ENCODE measurements at regions not wholly inside any gene's neighbourhood (a gene's known extent, or its start where the extent isn't known, plus 50 kb on each side); places are given as distances from the start of the nearest gene placed in this dataset.

GRCh38 chr2:104213758-104214157 lies 640.2 kb upstream of the POU3F3 start:
- no peaks in the 10 kb centered on the region for H3K36me3 Mint-ChIP-seq (ENCODE audit: low read depth)
- no peaks in the 10 kb centered on the region for H3K27me3 Mint-ChIP-seq (ENCODE audit: low read depth, poor library complexity)
- no peak for DNase-seq
- H3K4me3 Mint-ChIP-seq = no peak overlapping the region
- H3K9me3 Mint-ChIP-seq = no peaks in the 10 kb centered on the region
- H3K4me1 Mint-ChIP-seq = no peaks in the 10 kb centered on the region
- H3K27ac Mint-ChIP-seq = no peak overlapping the region
- TF ChIP-seq CTCF (IDR thresholded peaks at IDR 0.05) = no peak

- Mint-ChIP-seq H3K27me3 (ENCODE audit: low read depth, poor library complexity) (no peaks in the 10 kb centered on the region), H3K4me1 (no peaks in the 10 kb centered on the region), H3K9me3 (no peaks in the 10 kb centered on the region), H3K36me3 (ENCODE audit: low read depth) (no peaks in the 10 kb centered on the region), H3K27ac (no peak overlapping the region), H3K4me3 (peak overlapping the region; percentile 30)
- DNase-seq = no peak
- TF ChIP-seq CTCF (IDR thresholded peaks at IDR 0.05) = no peak
Observed at GRCh38 chr2:104215269-104216161, 638.4 kb upstream of the POU3F3 start.

- Mint-ChIP-seq H3K27ac (no peak overlapping the region), H3K27me3 (ENCODE audit: low read depth, poor library complexity) (peaks cover 2% of the 10 kb centered on the region), H3K9me3 (no peaks in the 10 kb centered on the region), H3K36me3 (ENCODE audit: low read depth) (no peaks in the 10 kb centered on the region), H3K4me1 (no peaks in the 10 kb centered on the region), H3K4me3 (no peak overlapping the region)
- no peak for DNase-seq
- TF ChIP-seq CTCF (IDR thresholded peaks at IDR 0.05) = no peak
Observed at GRCh38 chr2:104233591-104233990, 620.3 kb upstream of the POU3F3 start.

- peaks cover 22% of the 10 kb centered on the region for H3K9me3 Mint-ChIP-seq
- DNase-seq = no peak
- H3K27ac Mint-ChIP-seq = no peak overlapping the region
- TF ChIP-seq CTCF (IDR thresholded peaks at IDR 0.05) = no peak
- H3K4me3 Mint-ChIP-seq = no peak overlapping the region
- H3K27me3 Mint-ChIP-seq (ENCODE audit: low read depth, poor library complexity) = peaks cover 8% of the 10 kb centered on the region
- no peaks in the 10 kb centered on the region for H3K4me1 Mint-ChIP-seq
- no peaks in the 10 kb centered on the region for H3K36me3 Mint-ChIP-seq (ENCODE audit: low read depth)
Observed at GRCh38 chr2:104236491-104236890, 617.4 kb upstream of the POU3F3 start.

GRCh38 chr2:104240984-104241383 lies 612.9 kb upstream of the POU3F3 start:
- no peaks in the 10 kb centered on the region for H3K4me1 Mint-ChIP-seq
- H3K27ac Mint-ChIP-seq = no peak overlapping the region
- DNase-seq = no peak
- H3K4me3 Mint-ChIP-seq = no peak overlapping the region
- no peak for TF ChIP-seq CTCF (IDR thresholded peaks at IDR 0.05)
- H3K27me3 Mint-ChIP-seq (ENCODE audit: low read depth, poor library complexity) = peaks cover 8% of the 10 kb centered on the region
- peaks cover 53% of the 10 kb centered on the region for H3K9me3 Mint-ChIP-seq
- H3K36me3 Mint-ChIP-seq (ENCODE audit: low read depth) = no peaks in the 10 kb centered on the region

GRCh38 chr2:104249629-104250028 lies 604.3 kb upstream of the POU3F3 start:
- Mint-ChIP-seq H3K4me3 (no peak overlapping the region), H3K9me3 (peaks cover under 1% of the 10 kb centered on the region), H3K4me1 (no peaks in the 10 kb centered on the region)

More at GRCh38 chr2:104249629-104250028, 604.3 kb upstream of the POU3F3 start:
- H3K27ac Mint-ChIP-seq = no peak overlapping the region
- DNase-seq = no peak
- no peak for TF ChIP-seq CTCF (IDR thresholded peaks at IDR 0.05)
- peaks cover 11% of the 10 kb centered on the region for H3K27me3 Mint-ChIP-seq (ENCODE audit: low read depth, poor library complexity)
- H3K36me3 Mint-ChIP-seq (ENCODE audit: low read depth) = no peaks in the 10 kb centered on the region
